Liver (tissue), 7 donors: ENCODE measurements at regions not wholly inside any gene's neighbourhood (a gene's known extent, or its start where the extent isn't known, plus 50 kb on each side); places are given as distances from the start of the nearest gene placed in this dataset.

ENCODE experiments used
- DNase-seq: peaks from one replicate; pipeline ENCODE4 v3.0.0-alpha.2; 2017; ENCODE audit warnings: low spot score
- H3K27ac ChIP-seq, 2 donors: one replicate each; pipeline ENCODE4 v1.7.0; 2013; ENCODE audit warnings: inconsistent platforms in 2 of 2, low read length in 2 of 2, control low read depth in 1 of 2, low read depth in 1 of 2, mild to moderate bottlenecking in 1 of 2
- H3K27me3 ChIP-seq, 4 donors: one replicate each; pipeline versions ENCODE4 v1.6.1 to v1.7.0; 2013; ENCODE audit warnings: low read length in 3 of 4, inconsistent platforms in 1 of 4, mild to moderate bottlenecking in 1 of 4, moderate library complexity in 1 of 4; ENCODE audit not compliant: control insufficient read depth in 4 of 4, insufficient read depth in 4 of 4
- H3K36me3 ChIP-seq, 4 donors: one replicate each; pipeline versions ENCODE4 v1.6.1 to v1.7.0; 2013; ENCODE audit warnings: low read length in 3 of 4, mild to moderate bottlenecking in 3 of 4, low read depth in 1 of 4, moderate library complexity in 1 of 4; ENCODE audit not compliant: control insufficient read depth in 4 of 4, insufficient read depth in 3 of 4
- H3K4me1 ChIP-seq, 4 donors: one replicate each; pipeline versions ENCODE4 v1.6.1 to v1.7.0; 2013; ENCODE audit warnings: low read length in 3 of 4, mild to moderate bottlenecking in 3 of 4, moderate library complexity in 1 of 4; ENCODE audit not compliant: control insufficient read depth in 4 of 4, insufficient read depth in 4 of 4
- H3K4me3 ChIP-seq, 3 donors: one replicate each; pipeline versions ENCODE4 v1.6.1 to v1.7.0; 2013; ENCODE audit warnings: low read length in 3 of 3, control low read depth in 1 of 3, low read depth in 1 of 3, mild to moderate bottlenecking in 1 of 3
- H3K9ac ChIP-seq, 2 donors: one replicate each; pipeline ENCODE4 v1.7.0; 2013; ENCODE audit warnings: low read length in 2 of 2, mild to moderate bottlenecking in 2 of 2, moderate library complexity in 2 of 2, control low read depth in 1 of 2, low read depth in 1 of 2
- H3K9me3 ChIP-seq, 4 donors: one replicate each; pipeline versions ENCODE4 v1.6.1 to v1.7.0; 2013; ENCODE audit warnings: low read length in 3 of 4; ENCODE audit not compliant: control insufficient read depth in 4 of 4
- ATF3 ChIP-seq: IDR thresholded peaks from 2 replicates; pipeline ENCODE4 v1.6.1; 2016; ENCODE audit warnings: antibody characterized with exemption
- EGR1 ChIP-seq, 2 donors: IDR thresholded peaks; 2 replicates each; pipeline ENCODE4 v1.6.1; 2016 to 2018; ENCODE audit warnings: antibody characterized with exemption in 2 of 2, low read depth in 2 of 2
- FOXA2 ChIP-seq: IDR thresholded peaks from 2 replicates; pipeline ENCODE4 v1.6.1; 2016; ENCODE audit warnings: antibody characterized with exemption
- GABPA ChIP-seq, 2 donors: IDR thresholded peaks in 1 of 2; conservative IDR thresholded peaks in 1 of 2; 2 replicates each; pipeline ENCODE4 v1.6.1; 2016; ENCODE audit warnings: antibody characterized with exemption in 2 of 2, mild to moderate bottlenecking in 1 of 2, moderate library complexity in 1 of 2
- HNF4G ChIP-seq: IDR thresholded peaks from 2 replicates; pipeline ENCODE4 v1.6.1; 2016; ENCODE audit warnings: antibody characterized with exemption
- JUND ChIP-seq, 2 donors: IDR thresholded peaks; 2 replicates each; pipeline ENCODE4 v1.6.1; 2016; ENCODE audit warnings: antibody characterized with exemption in 2 of 2
- NR2F2 ChIP-seq: IDR thresholded peaks from 2 replicates; pipeline ENCODE4 v1.6.1; 2016; ENCODE audit warnings: antibody characterized with exemption
- RXRA ChIP-seq, 2 donors: IDR thresholded peaks; 2 replicates each; pipeline ENCODE4 v1.6.1; 2017 to 2018; ENCODE audit warnings: antibody characterized with exemption in 2 of 2, mild to moderate bottlenecking in 1 of 2
- SP1 ChIP-seq: IDR thresholded peaks from 2 replicates; pipeline ENCODE4 v1.6.1; 2018; ENCODE audit warnings: antibody characterized with exemption, mild to moderate bottlenecking
- TAF1 ChIP-seq: conservative IDR thresholded peaks from 2 replicates; pipeline ENCODE4 v1.6.1; 2016; ENCODE audit warnings: antibody characterized with exemption, mild to moderate bottlenecking
- YY1 ChIP-seq: IDR thresholded peaks from 2 replicates; pipeline ENCODE4 v1.6.1; 2016; ENCODE audit warnings: antibody characterized with exemption, mild to moderate bottlenecking
- WGBS: extraction: QIAGEN DNeasy Blood & Tissue Kit; methylation state at CpG from one replicate; pipeline ENCODE4 v1.1.7; 2013; 5-methylcytosine and 5-hydroxymethylcytosine counted together
- TF ChIP-seq, protein P1 (sequence below): IDR thresholded peaks from 2 replicates; pipeline ENCODE4 v1.6.1; 2016; ENCODE audit warnings: antibody characterized with exemption
- TF ChIP-seq, protein P2 (sequence below): IDR thresholded peaks from 2 replicates; pipeline ENCODE4 v1.6.1; 2016; ENCODE audit warnings: antibody characterized with exemption
- TF ChIP-seq, protein P3 (sequence below): IDR thresholded peaks from 2 replicates; pipeline ENCODE4 v1.6.1; 2016; ENCODE audit warnings: antibody characterized with exemption, mild to moderate bottlenecking
- donor health status: healthy.
- donor health status: healthy.
- donor health status: healthy.
- donor health status: healthy.

DNA sequence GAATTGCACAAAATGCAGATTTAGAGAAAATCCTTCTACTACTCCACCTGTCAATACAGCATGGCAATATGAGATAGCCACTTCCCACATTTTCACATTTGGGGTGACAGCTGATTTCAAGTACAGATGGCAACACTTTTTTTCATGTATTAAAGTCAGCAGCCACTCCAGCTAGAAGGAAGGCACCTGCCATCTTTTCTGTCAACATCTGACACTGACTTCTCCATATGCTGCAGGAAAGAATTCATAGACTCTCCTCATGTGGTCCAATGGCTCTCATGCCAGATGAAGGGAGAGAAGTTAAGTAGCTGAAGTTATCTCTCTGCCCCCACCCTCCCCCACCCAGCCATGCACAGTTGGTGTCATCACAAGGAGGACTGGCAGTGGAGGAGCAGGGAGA is 912.0 kb downstream of the SORCS1 start:
- TF ChIP-seq SP1: no peak
- TF ChIP-seq TAF1: no peak
- TF ChIP-seq JUND (IDR thresholded peaks at IDR 0.05): no peak
- TF ChIP-seq, protein P1, sequence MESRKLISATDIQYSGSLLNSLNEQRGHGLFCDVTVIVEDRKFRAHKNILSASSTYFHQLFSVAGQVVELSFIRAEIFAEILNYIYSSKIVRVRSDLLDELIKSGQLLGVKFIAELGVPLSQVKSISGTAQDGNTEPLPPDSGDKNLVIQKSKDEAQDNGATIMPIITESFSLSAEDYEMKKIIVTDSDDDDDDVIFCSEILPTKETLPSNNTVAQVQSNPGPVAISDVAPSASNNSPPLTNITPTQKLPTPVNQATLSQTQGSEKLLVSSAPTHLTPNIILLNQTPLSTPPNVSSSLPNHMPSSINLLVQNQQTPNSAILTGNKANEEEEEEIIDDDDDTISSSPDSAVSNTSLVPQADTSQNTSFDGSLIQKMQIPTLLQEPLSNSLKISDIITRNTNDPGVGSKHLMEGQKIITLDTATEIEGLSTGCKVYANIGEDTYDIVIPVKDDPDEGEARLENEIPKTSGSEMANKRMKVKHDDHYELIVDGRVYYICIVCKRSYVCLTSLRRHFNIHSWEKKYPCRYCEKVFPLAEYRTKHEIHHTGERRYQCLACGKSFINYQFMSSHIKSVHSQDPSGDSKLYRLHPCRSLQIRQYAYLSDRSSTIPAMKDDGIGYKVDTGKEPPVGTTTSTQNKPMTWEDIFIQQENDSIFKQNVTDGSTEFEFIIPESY: no peak
- TF ChIP-seq YY1: no peak
- TF ChIP-seq FOXA2: no peak
- TF ChIP-seq ATF3: no peak
- TF ChIP-seq, protein P2, sequence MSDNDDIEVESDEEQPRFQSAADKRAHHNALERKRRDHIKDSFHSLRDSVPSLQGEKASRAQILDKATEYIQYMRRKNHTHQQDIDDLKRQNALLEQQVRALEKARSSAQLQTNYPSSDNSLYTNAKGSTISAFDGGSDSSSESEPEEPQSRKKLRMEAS: no peak
- H3K4me1 ChIP-seq: no peaks in the 10 kb centered on the region
- no peak for DNase-seq
- no peak overlapping the region for H3K27ac ChIP-seq
- no peaks in the 10 kb centered on the region for H3K27me3 ChIP-seq
- H3K9ac ChIP-seq: no peak overlapping the region
- no peaks in the 10 kb centered on the region for H3K9me3 ChIP-seq
- no peaks in the 10 kb centered on the region for H3K36me3 ChIP-seq
- H3K4me3 ChIP-seq: no peak overlapping the region

DNA sequence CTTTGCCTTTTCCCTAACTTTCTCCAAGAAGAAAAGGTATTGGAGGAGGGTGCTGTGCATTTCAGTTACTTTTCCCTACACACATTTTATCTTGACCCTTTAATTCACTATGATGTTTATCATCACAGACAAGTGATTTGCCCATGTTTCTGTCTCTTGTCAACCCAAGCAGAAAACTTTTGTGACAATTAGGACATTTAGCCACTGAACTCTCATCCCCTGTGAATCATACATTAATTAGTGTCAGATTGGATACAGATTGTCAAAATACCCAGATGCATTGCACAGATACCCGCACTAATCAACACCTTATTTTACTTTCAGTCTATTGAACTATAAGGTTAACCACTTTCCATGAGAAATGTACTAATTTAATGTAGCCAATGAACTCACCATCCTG is 912.9 kb downstream of the SORCS1 start:
- H3K36me3 ChIP-seq: no peaks in the 10 kb centered on the region
- TF ChIP-seq HNF4G (no peak), ATF3 (no peak), EGR1 (IDR thresholded peaks at IDR 0.05; ENCODE audit: low read depth in 2 of 2) (no peak), GABPA (IDR thresholded peaks at IDR 0.05 in 1 of 2, conservative IDR thresholded peaks at IDR 0.05 in 1 of 2) (no peak), SP1 (no peak), RXRA (IDR thresholded peaks at IDR 0.05) (no peak), JUND (IDR thresholded peaks at IDR 0.05) (no peak), NR2F2 (no peak)
- TF ChIP-seq, protein P1: no peak
- no peak for DNase-seq
- no peak overlapping the region for H3K27ac ChIP-seq
- no peaks in the 10 kb centered on the region for H3K4me1 ChIP-seq
- H3K4me3 ChIP-seq: no peak overlapping the region
- H3K27me3 ChIP-seq: no peaks in the 10 kb centered on the region
- 87% methylated on average over 1 of the region's 1 CpG for WGBS
- H3K9me3 ChIP-seq: no peaks in the 10 kb centered on the region
- H3K9ac ChIP-seq: no peak overlapping the region

GRCh38 chr10:106242301-106242700 is 922.2 kb downstream of the SORCS1 start:
- peaks cover 0 to 2% (median 0%) of the 10 kb centered on the region in 4 donors for H3K27me3 ChIP-seq
- WGBS: 63% methylated on average over 7 of the region's 7 CpGs
- no peak overlapping the region for H3K9ac ChIP-seq
- no peak overlapping the region for H3K4me3 ChIP-seq
- no peaks in the 10 kb centered on the region for H3K4me1 ChIP-seq
- no peak for DNase-seq
- H3K27ac ChIP-seq: no peak overlapping the region
- H3K36me3 ChIP-seq: no peaks in the 10 kb centered on the region
- TF ChIP-seq YY1: no peak
- no peak for TF ChIP-seq RXRA (IDR thresholded peaks at IDR 0.05)
- TF ChIP-seq ATF3: no peak
- TF ChIP-seq JUND (IDR thresholded peaks at IDR 0.05): no peak
- TF ChIP-seq, protein P3, sequence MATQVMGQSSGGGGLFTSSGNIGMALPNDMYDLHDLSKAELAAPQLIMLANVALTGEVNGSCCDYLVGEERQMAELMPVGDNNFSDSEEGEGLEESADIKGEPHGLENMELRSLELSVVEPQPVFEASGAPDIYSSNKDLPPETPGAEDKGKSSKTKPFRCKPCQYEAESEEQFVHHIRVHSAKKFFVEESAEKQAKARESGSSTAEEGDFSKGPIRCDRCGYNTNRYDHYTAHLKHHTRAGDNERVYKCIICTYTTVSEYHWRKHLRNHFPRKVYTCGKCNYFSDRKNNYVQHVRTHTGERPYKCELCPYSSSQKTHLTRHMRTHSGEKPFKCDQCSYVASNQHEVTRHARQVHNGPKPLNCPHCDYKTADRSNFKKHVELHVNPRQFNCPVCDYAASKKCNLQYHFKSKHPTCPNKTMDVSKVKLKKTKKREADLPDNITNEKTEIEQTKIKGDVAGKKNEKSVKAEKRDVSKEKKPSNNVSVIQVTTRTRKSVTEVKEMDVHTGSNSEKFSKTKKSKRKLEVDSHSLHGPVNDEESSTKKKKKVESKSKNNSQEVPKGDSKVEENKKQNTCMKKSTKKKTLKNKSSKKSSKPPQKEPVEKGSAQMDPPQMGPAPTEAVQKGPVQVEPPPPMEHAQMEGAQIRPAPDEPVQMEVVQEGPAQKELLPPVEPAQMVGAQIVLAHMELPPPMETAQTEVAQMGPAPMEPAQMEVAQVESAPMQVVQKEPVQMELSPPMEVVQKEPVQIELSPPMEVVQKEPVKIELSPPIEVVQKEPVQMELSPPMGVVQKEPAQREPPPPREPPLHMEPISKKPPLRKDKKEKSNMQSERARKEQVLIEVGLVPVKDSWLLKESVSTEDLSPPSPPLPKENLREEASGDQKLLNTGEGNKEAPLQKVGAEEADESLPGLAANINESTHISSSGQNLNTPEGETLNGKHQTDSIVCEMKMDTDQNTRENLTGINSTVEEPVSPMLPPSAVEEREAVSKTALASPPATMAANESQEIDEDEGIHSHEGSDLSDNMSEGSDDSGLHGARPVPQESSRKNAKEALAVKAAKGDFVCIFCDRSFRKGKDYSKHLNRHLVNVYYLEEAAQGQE: no peak
- no peak for TF ChIP-seq EGR1 (IDR thresholded peaks at IDR 0.05; ENCODE audit: low read depth in 2 of 2)
- no peaks in the 10 kb centered on the region for H3K9me3 ChIP-seq
